ENCODE measurements at regions not wholly inside any gene's neighbourhood (a gene's known extent, or its start where the extent isn't known, plus 50 kb on each side); places are given as distances from the start of the nearest gene placed in this dataset.

GRCh38 chr1:30444401-30444800 lies 279.0 kb downstream of the MATN1 start:
- TF ChIP-seq SIN3A (IDR thresholded peaks at IDR 0.05; ENCODE audit: borderline replicate concordance, insufficient read depth, low read length), result no peak
- TF ChIP-seq TAF1 (IDR thresholded peaks at IDR 0.05; ENCODE audit: borderline replicate concordance, insufficient read depth, low read length), result no peak
- no peak for TF ChIP-seq REST (IDR thresholded peaks at IDR 0.05; ENCODE audit: insufficient read depth in 1 of 2, low read depth in 2 of 2, low read length in 2 of 2)
- no peak for TF ChIP-seq FOXP2 (optimal IDR thresholded peaks at IDR 0.05; ENCODE audit: borderline replicate concordance, extremely low read depth, extremely low read length, insufficient read depth)
- TF ChIP-seq POLR2AphosphoS5 (IDR thresholded peaks at IDR 0.05; ENCODE audit: low read depth, low read length), result no peak

GRCh38 chr1:30437059-30437576 lies 286.3 kb downstream of the MATN1 start:
- TF ChIP-seq TAF1 (IDR thresholded peaks at IDR 0.05; ENCODE audit: borderline replicate concordance, insufficient read depth, low read length), result no peak
- no peak for TF ChIP-seq POLR2AphosphoS5 (IDR thresholded peaks at IDR 0.05; ENCODE audit: low read depth, low read length)
- no peak for TF ChIP-seq FOXP2 (optimal IDR thresholded peaks at IDR 0.05; ENCODE audit: borderline replicate concordance, extremely low read depth, extremely low read length, insufficient read depth)
- TF ChIP-seq REST (IDR thresholded peaks at IDR 0.05; ENCODE audit: insufficient read depth in 1 of 2, low read depth in 2 of 2, low read length in 2 of 2), result no peak
- TF ChIP-seq SIN3A (IDR thresholded peaks at IDR 0.05; ENCODE audit: borderline replicate concordance, insufficient read depth, low read length), result no peak

- no peak for TF ChIP-seq TAF1 (IDR thresholded peaks at IDR 0.05; ENCODE audit: borderline replicate concordance, insufficient read depth, low read length)
- no peak for TF ChIP-seq POLR2AphosphoS5 (IDR thresholded peaks at IDR 0.05; ENCODE audit: low read depth, low read length)
- TF ChIP-seq FOXP2 (optimal IDR thresholded peaks at IDR 0.05; ENCODE audit: borderline replicate concordance, extremely low read depth, extremely low read length, insufficient read depth), result no peak
Observed at GRCh38 chr1:30427545-30427944, 295.8 kb downstream of the MATN1 start.

- TF ChIP-seq POLR2AphosphoS5 (IDR thresholded peaks at IDR 0.05; ENCODE audit: low read depth, low read length), result no peak
- no peak for TF ChIP-seq FOXP2 (optimal IDR thresholded peaks at IDR 0.05; ENCODE audit: borderline replicate concordance, extremely low read depth, extremely low read length, insufficient read depth)
- TF ChIP-seq TAF1 (IDR thresholded peaks at IDR 0.05; ENCODE audit: borderline replicate concordance, insufficient read depth, low read length), result no peak
- no peak for TF ChIP-seq SIN3A (IDR thresholded peaks at IDR 0.05; ENCODE audit: borderline replicate concordance, insufficient read depth, low read length)
- no peak for TF ChIP-seq REST (IDR thresholded peaks at IDR 0.05; ENCODE audit: insufficient read depth in 1 of 2, low read depth in 2 of 2, low read length in 2 of 2)
Observed at GRCh38 chr1:30425046-30425445, 298.3 kb downstream of the MATN1 start.

GRCh38 chr1:30423570-30423969 lies 299.8 kb downstream of the MATN1 start:
- TF ChIP-seq FOXP2 (optimal IDR thresholded peaks at IDR 0.05; ENCODE audit: borderline replicate concordance, extremely low read depth, extremely low read length, insufficient read depth) (no peak), TAF1 (IDR thresholded peaks at IDR 0.05; ENCODE audit: borderline replicate concordance, insufficient read depth, low read length) (no peak), REST (IDR thresholded peaks at IDR 0.05; ENCODE audit: insufficient read depth in 1 of 2, low read depth in 2 of 2, low read length in 2 of 2) (no peak), SIN3A (IDR thresholded peaks at IDR 0.05; ENCODE audit: borderline replicate concordance, insufficient read depth, low read length) (no peak)

Data from PFSK-1 (cell line).